ENCODE measurements at regions not wholly inside any gene's neighbourhood (a gene's known extent, or its start where the extent isn't known, plus 50 kb on each side); places are given as distances from the start of the nearest gene placed in this dataset.
"Not testable (repeated sequence)": the region's sequence is repeated elsewhere in the genome, so short reads cannot be mapped to it uniquely, and the experiment has no call there.

- no CpG with 5 or more reads among the region's 1 CpG for WGBS (ENCODE audit: insufficient coverage)
- H3K36me3 ChIP-seq (ENCODE audit: control insufficient read depth in 4 of 4, insufficient read depth in 4 of 4, low read length in 3 of 4); POLR2A ChIA-PET; H3K4me1 ChIP-seq (ENCODE audit: control extremely low read depth in 1 of 4, control insufficient read depth in 4 of 4, insufficient read depth in 4 of 4, low read length in 3 of 4); H3K4me3 ChIP-seq (ENCODE audit: control insufficient read depth in 1 of 7, extremely low read depth in 1 of 7, insufficient read depth in 4 of 7, low read depth in 2 of 7, low read length in 6 of 7); CTCF ChIA-PET; H3K27ac ChIP-seq (ENCODE audit: insufficient read depth in 1 of 2, low read depth in 1 of 2, low read length in 2 of 2, poor library complexity in 1 of 2, severe bottlenecking in 2 of 2); H3K9me3 ChIP-seq (ENCODE audit: control extremely low read depth in 1 of 5, control insufficient read depth in 4 of 5, insufficient read depth in 2 of 5, low read depth in 1 of 5, low read length in 4 of 5); H3K27me3 ChIP-seq (replicated peaks in 2 of 5; ENCODE audit: control insufficient read depth in 4 of 5, insufficient read depth in 5 of 5, low read length in 4 of 5); DNase-seq: not testable (repeated sequence)
These were observed 848.0 kb upstream of the ADGRB3 start for GRCh38 chr6:67787119-67787518.

GRCh38 chr6:67779876-67780275, 855.2 kb upstream of the ADGRB3 start:
- Histone ChIP-seq H3K27ac (ENCODE audit: insufficient read depth in 1 of 2, low read depth in 1 of 2, low read length in 2 of 2, poor library complexity in 1 of 2, severe bottlenecking in 2 of 2) (no peak overlapping the region), H3K4me1 (ENCODE audit: control extremely low read depth in 1 of 4, control insufficient read depth in 4 of 4, insufficient read depth in 4 of 4, low read length in 3 of 4) (no peaks in the 10 kb centered on the region), H3K9me3 (ENCODE audit: control extremely low read depth in 1 of 5, control insufficient read depth in 4 of 5, insufficient read depth in 2 of 5, low read depth in 1 of 5, low read length in 4 of 5) (no peaks in the 10 kb centered on the region), H3K4me3 (ENCODE audit: control insufficient read depth in 1 of 7, extremely low read depth in 1 of 7, insufficient read depth in 4 of 7, low read depth in 2 of 7, low read length in 6 of 7) (no peak overlapping the region), H3K27me3 (replicated peaks in 2 of 5; ENCODE audit: control insufficient read depth in 4 of 5, insufficient read depth in 5 of 5, low read length in 4 of 5) (no peaks in the 10 kb centered on the region), H3K36me3 (ENCODE audit: control insufficient read depth in 4 of 4, insufficient read depth in 4 of 4, low read length in 3 of 4) (no peaks in the 10 kb centered on the region)
- 100% methylated on average over 1 of the region's 3 CpGs for WGBS (ENCODE audit: insufficient coverage)
- DNase-seq = no peak
- POLR2A ChIA-PET = no interaction called here
- CTCF ChIA-PET = no interaction called here

GRCh38 chr6:67775333-67775732, 859.7 kb upstream of the ADGRB3 start:
- CTCF ChIA-PET = no interaction called here
- DNase-seq = no peak
- WGBS (ENCODE audit: insufficient coverage) = no CpG with 5 or more reads among the region's 1 CpG

GRCh38 chr6:67768972-67769371, 866.1 kb upstream of the ADGRB3 start:
- POLR2A ChIA-PET = no interaction called here
- no peaks in the 10 kb centered on the region for H3K9me3 ChIP-seq (ENCODE audit: control extremely low read depth in 1 of 5, control insufficient read depth in 4 of 5, insufficient read depth in 2 of 5, low read depth in 1 of 5, low read length in 4 of 5)

More at GRCh38 chr6:67775333-67775732, 859.7 kb upstream of the ADGRB3 start:
- H3K27me3 ChIP-seq (replicated peaks in 2 of 5; ENCODE audit: control insufficient read depth in 4 of 5, insufficient read depth in 5 of 5, low read length in 4 of 5) = no peaks in the 10 kb centered on the region
- H3K36me3 ChIP-seq (ENCODE audit: control insufficient read depth in 4 of 4, insufficient read depth in 4 of 4, low read length in 3 of 4) = no peaks in the 10 kb centered on the region
- no peak overlapping the region for H3K27ac ChIP-seq (ENCODE audit: insufficient read depth in 1 of 2, low read depth in 1 of 2, low read length in 2 of 2, poor library complexity in 1 of 2, severe bottlenecking in 2 of 2)
- no peak overlapping the region for H3K4me3 ChIP-seq (ENCODE audit: control insufficient read depth in 1 of 7, extremely low read depth in 1 of 7, insufficient read depth in 4 of 7, low read depth in 2 of 7, low read length in 6 of 7)
- H3K4me1 ChIP-seq (ENCODE audit: control extremely low read depth in 1 of 4, control insufficient read depth in 4 of 4, insufficient read depth in 4 of 4, low read length in 3 of 4) = no peaks in the 10 kb centered on the region
- POLR2A ChIA-PET = no interaction called here
- H3K9me3 ChIP-seq (ENCODE audit: control extremely low read depth in 1 of 5, control insufficient read depth in 4 of 5, insufficient read depth in 2 of 5, low read depth in 1 of 5, low read length in 4 of 5) = no peaks in the 10 kb centered on the region

GRCh38 chr6:67767046-67767822, 867.8 kb upstream of the ADGRB3 start:
- H3K27me3 ChIP-seq (replicated peaks in 2 of 5; ENCODE audit: control insufficient read depth in 4 of 5, insufficient read depth in 5 of 5, low read length in 4 of 5); POLR2A ChIA-PET; DNase-seq; H3K4me1 ChIP-seq (ENCODE audit: control extremely low read depth in 1 of 4, control insufficient read depth in 4 of 4, insufficient read depth in 4 of 4, low read length in 3 of 4); CTCF ChIA-PET; H3K27ac ChIP-seq (ENCODE audit: insufficient read depth in 1 of 2, low read depth in 1 of 2, low read length in 2 of 2, poor library complexity in 1 of 2, severe bottlenecking in 2 of 2); H3K36me3 ChIP-seq (ENCODE audit: control insufficient read depth in 4 of 4, insufficient read depth in 4 of 4, low read length in 3 of 4); H3K4me3 ChIP-seq (ENCODE audit: control insufficient read depth in 1 of 7, extremely low read depth in 1 of 7, insufficient read depth in 4 of 7, low read depth in 2 of 7, low read length in 6 of 7); H3K9me3 ChIP-seq (ENCODE audit: control extremely low read depth in 1 of 5, control insufficient read depth in 4 of 5, insufficient read depth in 2 of 5, low read depth in 1 of 5, low read length in 4 of 5): not testable (repeated sequence)
- whole genome bisulfite sequencing (ENCODE audit: insufficient coverage) = 100% methylated on average over 1 of the region's 4 CpGs

More at GRCh38 chr6:67768972-67769371, 866.1 kb upstream of the ADGRB3 start:
- CTCF ChIA-PET = no interaction called here
- no peaks in the 10 kb centered on the region for H3K36me3 ChIP-seq (ENCODE audit: control insufficient read depth in 4 of 4, insufficient read depth in 4 of 4, low read length in 3 of 4)
- H3K27me3 ChIP-seq (replicated peaks in 2 of 5; ENCODE audit: control insufficient read depth in 4 of 5, insufficient read depth in 5 of 5, low read length in 4 of 5) = no peaks in the 10 kb centered on the region
- no peak overlapping the region for H3K4me3 ChIP-seq (ENCODE audit: control insufficient read depth in 1 of 7, extremely low read depth in 1 of 7, insufficient read depth in 4 of 7, low read depth in 2 of 7, low read length in 6 of 7)
- no peak overlapping the region for H3K27ac ChIP-seq (ENCODE audit: insufficient read depth in 1 of 2, low read depth in 1 of 2, low read length in 2 of 2, poor library complexity in 1 of 2, severe bottlenecking in 2 of 2)
- H3K4me1 ChIP-seq (ENCODE audit: control extremely low read depth in 1 of 4, control insufficient read depth in 4 of 4, insufficient read depth in 4 of 4, low read length in 3 of 4) = no peaks in the 10 kb centered on the region
- no peak for DNase-seq

GRCh38 chr6:67766057-67766456, 869.0 kb upstream of the ADGRB3 start:
- no CpG with 5 or more reads among the region's 1 CpG for WGBS (ENCODE audit: insufficient coverage)
- no peaks in the 10 kb centered on the region for H3K4me1 ChIP-seq (ENCODE audit: control extremely low read depth in 1 of 4, control insufficient read depth in 4 of 4, insufficient read depth in 4 of 4, low read length in 3 of 4)
- no peak overlapping the region for H3K27ac ChIP-seq (ENCODE audit: insufficient read depth in 1 of 2, low read depth in 1 of 2, low read length in 2 of 2, poor library complexity in 1 of 2, severe bottlenecking in 2 of 2)
- no peak for DNase-seq
- ChIA-PET POLR2A (no interaction called here), CTCF (no interaction called here)
- no peaks in the 10 kb centered on the region for H3K9me3 ChIP-seq (ENCODE audit: control extremely low read depth in 1 of 5, control insufficient read depth in 4 of 5, insufficient read depth in 2 of 5, low read depth in 1 of 5, low read length in 4 of 5)
- H3K27me3 ChIP-seq (replicated peaks in 2 of 5; ENCODE audit: control insufficient read depth in 4 of 5, insufficient read depth in 5 of 5, low read length in 4 of 5) = no peaks in the 10 kb centered on the region
- H3K36me3 ChIP-seq (ENCODE audit: control insufficient read depth in 4 of 4, insufficient read depth in 4 of 4, low read length in 3 of 4) = no peaks in the 10 kb centered on the region
- no peak overlapping the region for H3K4me3 ChIP-seq (ENCODE audit: control insufficient read depth in 1 of 7, extremely low read depth in 1 of 7, insufficient read depth in 4 of 7, low read depth in 2 of 7, low read length in 6 of 7)

GRCh38 chr6:67759001-67759400, 876.1 kb upstream of the ADGRB3 start:
- POLR2A ChIA-PET = no interaction called here
- no peak overlapping the region for H3K4me3 ChIP-seq (ENCODE audit: control insufficient read depth in 1 of 7, extremely low read depth in 1 of 7, insufficient read depth in 4 of 7, low read depth in 2 of 7, low read length in 6 of 7)
- H3K36me3 ChIP-seq (ENCODE audit: control insufficient read depth in 4 of 4, insufficient read depth in 4 of 4, low read length in 3 of 4) = no peaks in the 10 kb centered on the region
- no peak overlapping the region for H3K27ac ChIP-seq (ENCODE audit: insufficient read depth in 1 of 2, low read depth in 1 of 2, low read length in 2 of 2, poor library complexity in 1 of 2, severe bottlenecking in 2 of 2)
- WGBS (ENCODE audit: insufficient coverage) = no CpG with 5 or more reads among the region's 1 CpG
- H3K27me3 ChIP-seq (replicated peaks in 2 of 5; ENCODE audit: control insufficient read depth in 4 of 5, insufficient read depth in 5 of 5, low read length in 4 of 5) = no peaks in the 10 kb centered on the region
- no peak for DNase-seq
- CTCF ChIA-PET = no interaction called here
- H3K9me3 ChIP-seq (ENCODE audit: control extremely low read depth in 1 of 5, control insufficient read depth in 4 of 5, insufficient read depth in 2 of 5, low read depth in 1 of 5, low read length in 4 of 5) = peaks cover 0 to 3% (median 0%) of the 10 kb centered on the region in 5 experiments
- no peaks in the 10 kb centered on the region for H3K4me1 ChIP-seq (ENCODE audit: control extremely low read depth in 1 of 4, control insufficient read depth in 4 of 4, insufficient read depth in 4 of 4, low read length in 3 of 4)

Data from common myeloid progenitor, CD34-positive (primary cell).